Ovary (tissue), 7 donors: ENCODE measurements at regions not wholly inside any gene's neighbourhood (a gene's known extent, or its start where the extent isn't known, plus 50 kb on each side); places are given as distances from the start of the nearest gene placed in this dataset.
A peak's percentile ranks its signal among the peaks of the same experiment; 100 is the strongest.

Source experiments
- DNase-seq, 5 donors: peaks; one replicate each; pipeline ENCODE4 v3.0.0-alpha.2; 2019 to 2020
- H3K27ac ChIP-seq, 2 donors: fragments of 200-600 bp; one replicate each; pipeline versions ENCODE4 v1.5.1 to v1.8.0; 2019 to 2022
- H3K27me3 ChIP-seq: fragments of 200-600 bp; one replicate; pipeline ENCODE4 v1.8.0; 2022
- H3K36me3 ChIP-seq: fragments of 200-600 bp; sonication (generic); one replicate; pipeline ENCODE4 v1.5.1; 2019
- H3K4me1 ChIP-seq: one replicate; pipeline ENCODE4 v1.8.1; 2013; ENCODE audit warnings: mild to moderate bottlenecking, moderate library complexity; ENCODE audit not compliant: insufficient read depth
- H3K4me3 ChIP-seq: fragments of 200-600 bp; sonication (generic); one replicate; pipeline ENCODE4 v1.5.1; 2017
- H3K9me3 ChIP-seq, 2 donors: fragments of 200-600 bp in 1 of 2; sonication (generic) in 1 of 2; one replicate each; pipeline versions ENCODE4 v1.5.1 to v1.8.1; 2013 to 2019; ENCODE audit warnings: mild to moderate bottlenecking in 1 of 2, moderate library complexity in 1 of 2
- EP300 ChIP-seq: sonication (generic); formaldehyde crosslinking; IDR thresholded peaks from one replicate; pipeline ENCODE4 v1.6.1; 2017; ENCODE audit warnings: antibody characterized with exemption
- POLR2A ChIP-seq: fragments of 450-650 bp; IDR thresholded peaks from one replicate; pipeline ENCODE4 v1.6.1; 2017; ENCODE audit warnings: antibody characterized with exemption, mild to moderate bottlenecking, moderate library complexity
- WGBS, 3 donors: extraction: QIAGEN DNeasy Blood & Tissue Kit in 1 of 3; methylation state at CpG; one replicate each; pipeline versions ENCODE4 v1.1.5 to v1.1.7; 2013 to 2017; 5-methylcytosine and 5-hydroxymethylcytosine counted together
- intact Hi-C, 4 donors: fragments of 100-400 bp; cut with DNase I; formaldehyde crosslinking; loops; one replicate each; pipeline versions ENCODE4 v1.11.0 to v1.15.1; 2022 to 2023
- TF ChIP-seq, protein P1 (sequence below), 3 donors: fragments of 450-650 bp in 2 of 3; fragments of 200-600 bp in 1 of 3; IDR thresholded peaks; one replicate each; pipeline versions ENCODE4 v1.5.1 to v1.8.0; 2016 to 2022; ENCODE audit warnings: antibody characterized with exemption in 3 of 3, mild to moderate bottlenecking in 1 of 3
- donor health status: DM: no; HTN: no; CAD: no; lungs with moderate emphysema.
- donor health status: DM: no; HTN: no; CAD: no.
- donor health status: Bipolar disorder and iron deficiency.
- donor health status: DM: no; HTN: no; CAD: no.
- donor health status: DM: yes; HTN: yes; CAD: no.

DNA sequence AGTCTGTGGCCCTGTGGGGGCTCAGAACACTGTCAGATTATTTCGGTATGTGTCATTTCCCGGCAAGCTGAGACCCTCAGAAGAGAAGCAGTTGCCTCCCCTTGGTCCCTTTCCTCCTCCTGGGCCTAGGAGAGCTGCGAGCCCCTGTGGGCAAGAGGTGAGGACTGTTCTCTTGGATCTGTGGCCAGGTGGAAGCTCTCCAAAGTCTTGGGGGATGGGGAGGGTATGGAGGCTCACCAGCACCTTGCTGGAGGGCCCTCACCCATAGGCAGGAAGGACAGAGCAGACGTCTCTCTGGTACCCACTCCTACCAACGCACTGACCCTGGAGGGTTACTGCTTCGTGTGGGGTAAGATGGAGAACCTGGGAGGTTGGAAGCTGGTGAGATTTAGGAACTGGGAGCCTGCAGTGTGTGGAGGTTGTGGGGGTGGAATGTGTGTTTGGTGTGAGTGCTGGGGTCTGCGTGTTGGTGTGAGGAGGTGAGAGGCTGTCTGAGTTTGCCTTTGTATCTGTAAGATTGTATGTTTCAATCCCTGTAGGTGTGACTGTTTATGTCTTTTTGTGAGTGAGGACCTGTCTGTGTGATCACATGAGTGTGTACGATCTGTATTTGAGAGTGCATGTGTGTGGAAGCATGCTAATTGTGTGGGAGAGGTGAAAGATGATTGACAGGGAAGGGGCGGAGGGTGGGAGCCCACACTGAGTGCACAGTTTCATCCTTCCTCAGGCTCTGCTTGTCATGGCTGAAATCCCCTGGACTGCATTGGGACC lies 52.4 kb upstream of the PSD2 start:
- Histone ChIP-seq H3K4me1 (peaks cover 6% of the 10 kb centered on the region), H3K4me3 (no peak overlapping the region), H3K27me3 (no peaks in the 10 kb centered on the region), H3K27ac (no peak overlapping the region), H3K36me3 (no peaks in the 10 kb centered on the region), H3K9me3 (no peaks in the 10 kb centered on the region)
- DNase-seq = no peak
- TF ChIP-seq EP300 = no peak
- TF ChIP-seq, protein P1, sequence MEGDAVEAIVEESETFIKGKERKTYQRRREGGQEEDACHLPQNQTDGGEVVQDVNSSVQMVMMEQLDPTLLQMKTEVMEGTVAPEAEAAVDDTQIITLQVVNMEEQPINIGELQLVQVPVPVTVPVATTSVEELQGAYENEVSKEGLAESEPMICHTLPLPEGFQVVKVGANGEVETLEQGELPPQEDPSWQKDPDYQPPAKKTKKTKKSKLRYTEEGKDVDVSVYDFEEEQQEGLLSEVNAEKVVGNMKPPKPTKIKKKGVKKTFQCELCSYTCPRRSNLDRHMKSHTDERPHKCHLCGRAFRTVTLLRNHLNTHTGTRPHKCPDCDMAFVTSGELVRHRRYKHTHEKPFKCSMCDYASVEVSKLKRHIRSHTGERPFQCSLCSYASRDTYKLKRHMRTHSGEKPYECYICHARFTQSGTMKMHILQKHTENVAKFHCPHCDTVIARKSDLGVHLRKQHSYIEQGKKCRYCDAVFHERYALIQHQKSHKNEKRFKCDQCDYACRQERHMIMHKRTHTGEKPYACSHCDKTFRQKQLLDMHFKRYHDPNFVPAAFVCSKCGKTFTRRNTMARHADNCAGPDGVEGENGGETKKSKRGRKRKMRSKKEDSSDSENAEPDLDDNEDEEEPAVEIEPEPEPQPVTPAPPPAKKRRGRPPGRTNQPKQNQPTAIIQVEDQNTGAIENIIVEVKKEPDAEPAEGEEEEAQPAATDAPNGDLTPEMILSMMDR (IDR thresholded peaks at IDR 0.05) = no peak
- no peak for TF ChIP-seq POLR2A
- 84 to 86% (median 85%) methylated on average over 9 of the region's 9 CpGs for WGBS, 3 donors
- intact Hi-C loops = no loop called here

DNA sequence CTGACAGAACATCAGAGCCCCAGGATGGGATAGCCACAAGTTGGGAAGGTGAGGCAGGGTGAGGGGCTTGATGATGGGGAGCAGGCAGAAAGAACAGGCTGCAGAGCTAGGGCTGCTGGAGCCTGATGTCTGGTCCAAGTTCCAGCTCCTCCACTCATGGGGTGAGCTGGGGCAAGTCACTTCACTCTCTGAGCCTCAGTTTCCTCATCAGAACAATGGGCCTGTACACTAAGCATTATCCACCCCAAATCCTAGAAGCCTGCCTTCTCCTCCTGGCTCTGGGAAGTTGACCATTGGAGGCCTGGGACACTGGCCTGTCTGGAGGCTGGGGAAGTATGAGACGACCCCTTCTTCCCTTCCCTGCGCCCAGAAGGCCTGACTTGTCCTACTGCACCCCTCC lies 51.8 kb upstream of the PSD2 start:
- no peak overlapping the region for H3K27ac ChIP-seq
- no peaks in the 10 kb centered on the region for H3K27me3 ChIP-seq
- TF ChIP-seq, protein P1 (IDR thresholded peaks at IDR 0.05) = no peak
- TF ChIP-seq POLR2A (no peak), EP300 (no peak)
- 81 to 97% (median 90%) methylated on average over 2 of the region's 2 CpGs for WGBS, 3 donors
- no peaks in the 10 kb centered on the region for H3K36me3 ChIP-seq
- DNase-seq = no peak
- peaks cover 6% of the 10 kb centered on the region for H3K4me1 ChIP-seq
- H3K4me3 ChIP-seq = no peak overlapping the region
- intact Hi-C loops = no loop called here
- no peaks in the 10 kb centered on the region for H3K9me3 ChIP-seq

DNA sequence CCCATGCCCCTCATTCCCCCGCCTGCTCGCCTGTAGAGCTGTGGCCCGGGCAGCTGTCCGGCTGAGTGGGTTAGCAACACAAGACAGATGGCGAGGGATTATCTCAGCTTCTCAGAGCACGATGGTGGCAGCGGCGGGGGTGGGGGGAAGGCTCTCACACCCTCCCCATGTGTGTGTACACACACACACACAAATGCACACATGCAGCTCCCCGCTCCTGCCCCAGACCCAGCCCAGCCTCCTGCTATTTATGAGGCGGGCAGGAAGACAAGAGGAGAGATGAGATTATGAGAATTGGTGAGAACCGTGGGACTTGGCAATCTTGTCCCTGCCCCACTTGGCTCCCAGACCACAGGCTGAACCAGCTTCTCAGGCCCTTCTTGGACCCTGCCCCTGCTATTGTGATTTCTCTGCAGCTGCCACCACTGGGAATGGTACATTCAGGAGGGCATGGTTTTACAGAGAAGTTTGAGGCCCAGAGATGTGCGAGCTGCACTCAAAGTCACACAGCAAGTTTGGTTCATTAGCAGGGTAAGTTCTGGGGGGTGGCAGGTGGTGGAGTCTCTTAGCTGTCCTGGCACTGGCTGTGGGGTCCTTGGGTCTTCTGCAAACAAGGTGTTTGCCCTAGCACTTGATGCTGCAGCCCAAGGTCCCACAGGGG lies 51.0 kb upstream of the PSD2 start:
- intact Hi-C loops = no loop called here
- Histone ChIP-seq H3K4me1 (peaks cover 6% of the 10 kb centered on the region), H3K27ac (no peak overlapping the region), H3K27me3 (no peaks in the 10 kb centered on the region), H3K9me3 (no peaks in the 10 kb centered on the region), H3K36me3 (no peaks in the 10 kb centered on the region), H3K4me3 (no peak overlapping the region)
- 80 to 88% (median 86%) methylated on average over 12 of the region's 12 CpGs for WGBS, 3 donors
- TF ChIP-seq EP300 (no peak), POLR2A (no peak)
- TF ChIP-seq, protein P1 (IDR thresholded peaks at IDR 0.05) = no peak
- DNase-seq = no peak

DNA sequence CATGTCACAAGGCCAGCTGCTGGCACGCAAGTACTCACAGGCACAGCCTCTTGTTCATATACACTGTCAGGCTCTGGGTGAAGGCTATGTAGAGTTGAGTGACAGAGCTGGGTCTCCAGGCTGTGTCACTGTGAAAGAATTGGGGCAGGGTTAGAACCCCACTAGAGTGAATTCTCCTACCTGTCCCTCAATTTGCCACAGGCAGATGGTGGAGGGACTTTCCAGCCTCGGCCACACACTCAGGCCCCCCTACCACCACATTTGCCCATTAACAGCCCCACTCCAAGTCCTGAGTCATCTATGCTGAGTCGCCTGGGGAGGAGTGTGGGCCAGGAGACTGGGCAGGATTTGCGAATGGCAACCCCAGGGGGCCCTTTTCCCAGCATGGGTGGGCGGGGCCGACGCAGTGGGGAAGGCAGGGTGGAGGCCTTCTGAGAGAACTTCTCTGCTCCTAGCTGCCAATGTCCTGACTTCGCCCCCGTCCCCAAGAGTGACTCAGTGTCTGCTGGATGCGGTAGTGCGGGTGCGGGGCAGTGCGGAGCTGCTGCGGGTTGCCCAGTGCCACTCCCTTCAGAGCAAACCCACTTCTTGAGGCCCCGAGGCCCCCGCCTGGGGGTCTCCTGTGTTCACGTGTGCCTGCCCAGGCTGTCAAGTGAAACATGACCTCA lies 50.3 kb upstream of the PSD2 start:
- Histone ChIP-seq H3K36me3 (no peaks in the 10 kb centered on the region), H3K27me3 (no peaks in the 10 kb centered on the region), H3K9me3 (no peaks in the 10 kb centered on the region), H3K4me1 (peaks cover 6% of the 10 kb centered on the region), H3K4me3 (no peak overlapping the region), H3K27ac (no peak overlapping the region)
- TF ChIP-seq, protein P1 (IDR thresholded peaks at IDR 0.05) = no peak
- TF ChIP-seq EP300 = no peak
- TF ChIP-seq POLR2A = no peak
- intact Hi-C loops = no loop called here
- WGBS, 3 donors = 60 to 70% (median 69%) methylated on average over 17 of the region's 17 CpGs
- DNase-seq = peak in 3 of 5 donors; percentile 42 to 50 (median 50)
